ENCODE measurements at regions not wholly inside any gene's neighbourhood (a gene's known extent, or its start where the extent isn't known, plus 50 kb on each side); places are given as distances from the start of the nearest gene placed in this dataset.

DNA sequence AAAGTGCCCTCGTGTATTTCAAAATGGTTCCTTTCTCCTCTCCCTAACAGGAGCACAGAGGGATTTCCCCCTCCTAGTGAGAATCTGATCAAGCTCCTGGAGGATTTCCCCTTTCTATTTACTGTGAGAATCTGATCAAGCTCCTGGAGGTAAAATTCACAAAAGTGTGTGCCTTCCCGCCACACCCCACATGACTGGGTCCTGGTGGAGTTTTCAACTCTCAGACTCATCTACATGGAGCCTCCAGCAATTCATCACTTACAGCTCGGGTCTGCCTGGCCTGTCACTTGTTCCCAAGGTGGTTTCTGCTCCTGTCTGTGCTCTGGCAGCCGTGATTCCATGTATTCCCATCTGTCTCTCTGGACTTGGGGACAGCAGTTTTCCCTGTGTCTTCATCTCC, 590.7 kb downstream of the FBXO15 start:
- TF ChIP-seq, protein P1, sequence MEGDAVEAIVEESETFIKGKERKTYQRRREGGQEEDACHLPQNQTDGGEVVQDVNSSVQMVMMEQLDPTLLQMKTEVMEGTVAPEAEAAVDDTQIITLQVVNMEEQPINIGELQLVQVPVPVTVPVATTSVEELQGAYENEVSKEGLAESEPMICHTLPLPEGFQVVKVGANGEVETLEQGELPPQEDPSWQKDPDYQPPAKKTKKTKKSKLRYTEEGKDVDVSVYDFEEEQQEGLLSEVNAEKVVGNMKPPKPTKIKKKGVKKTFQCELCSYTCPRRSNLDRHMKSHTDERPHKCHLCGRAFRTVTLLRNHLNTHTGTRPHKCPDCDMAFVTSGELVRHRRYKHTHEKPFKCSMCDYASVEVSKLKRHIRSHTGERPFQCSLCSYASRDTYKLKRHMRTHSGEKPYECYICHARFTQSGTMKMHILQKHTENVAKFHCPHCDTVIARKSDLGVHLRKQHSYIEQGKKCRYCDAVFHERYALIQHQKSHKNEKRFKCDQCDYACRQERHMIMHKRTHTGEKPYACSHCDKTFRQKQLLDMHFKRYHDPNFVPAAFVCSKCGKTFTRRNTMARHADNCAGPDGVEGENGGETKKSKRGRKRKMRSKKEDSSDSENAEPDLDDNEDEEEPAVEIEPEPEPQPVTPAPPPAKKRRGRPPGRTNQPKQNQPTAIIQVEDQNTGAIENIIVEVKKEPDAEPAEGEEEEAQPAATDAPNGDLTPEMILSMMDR (conservative IDR thresholded peaks at IDR 0.05) = no peak
- no peak for TF ChIP-seq ZFX (IDR thresholded peaks at IDR 0.05)

All from C4-2B (cell line).